ENCODE measurements at regions not wholly inside any gene's neighbourhood (a gene's known extent, or its start where the extent isn't known, plus 50 kb on each side); places are given as distances from the start of the nearest gene placed in this dataset.

GRCh38 chr3:901953-902778 is 190.7 kb upstream of the CNTN6 start (continued):
- no peak for TF ChIP-seq AFF4 (CRISPR knock-in tag; IDR thresholded peaks at IDR 0.05; ENCODE audit: borderline replicate concordance)
- TF ChIP-seq RORB (CRISPR knock-in tag; IDR thresholded peaks at IDR 0.05) = no peak
- no peak for TF ChIP-seq ATF6 (CRISPR knock-in tag; IDR thresholded peaks at IDR 0.05)
- no peak for TF ChIP-seq NFATC4 (CRISPR knock-in tag; IDR thresholded peaks at IDR 0.05)
- no peak for TF ChIP-seq RELA (CRISPR knock-in tag; IDR thresholded peaks at IDR 0.05; ENCODE audit: borderline replicate concordance)
- no peak for TF ChIP-seq ZNF532 (CRISPR knock-in tag; IDR thresholded peaks at IDR 0.05; ENCODE audit: borderline replicate concordance)
- TF ChIP-seq KAT7 (CRISPR knock-in tag; IDR thresholded peaks at IDR 0.05; ENCODE audit: borderline replicate concordance) = no peak
- TF ChIP-seq GTF2I (CRISPR knock-in tag; conservative IDR thresholded peaks at IDR 0.05) = no peak
- TF ChIP-seq PRDM15 (CRISPR knock-in tag; IDR thresholded peaks at IDR 0.05) = no peak
- no peak for TF ChIP-seq ZNF138 (CRISPR knock-in tag; conservative IDR thresholded peaks at IDR 0.05)
- no peak for TF ChIP-seq AR (CRISPR knock-in tag; IDR thresholded peaks at IDR 0.05)
- TF ChIP-seq ETV6 (CRISPR knock-in tag; IDR thresholded peaks at IDR 0.05) = no peak
- no peak for TF ChIP-seq TEAD1 (CRISPR knock-in tag; IDR thresholded peaks at IDR 0.05)
- TF ChIP-seq IRF1 (CRISPR knock-in tag; IDR thresholded peaks at IDR 0.05) = no peak
- TF ChIP-seq TP53 (CRISPR knock-in tag; IDR thresholded peaks at IDR 0.05) = no peak
- no peak for TF ChIP-seq ZNF281 (CRISPR knock-in tag; IDR thresholded peaks at IDR 0.05)

Measured in WTC11 (cell line).